Left colon (tissue), 2 donors: ENCODE measurements at regions not wholly inside any gene's neighbourhood (a gene's known extent, or its start where the extent isn't known, plus 50 kb on each side); places are given as distances from the start of the nearest gene placed in this dataset.

Experiments used
- ATAC-seq: fragments of 200-7000 bp; cut with Tn5 transposase; one replicate; pipeline ENCODE4 v1.9.1; 2020; ENCODE audit warnings: mild to moderate bottlenecking, moderate library complexity
- DNase-seq, 2 donors: peaks; one replicate each; pipeline ENCODE4 v3.0.0-alpha.2; 2020
- intact Hi-C, 2 donors: fragments of 100-400 bp; cut with DNase I in 1 of 2; cut with micrococcal nuclease in 1 of 2; formaldehyde crosslinking; loops; one replicate each; pipeline versions ENCODE4 v1.11.2 to v1.14.0; 2022; cut with DNase I, micrococcal nuclease
- donor health status: DM: no; HTN: no; CAD: no.
- donor health status: DM: yes; HTN: yes; CAD: no.

DNA sequence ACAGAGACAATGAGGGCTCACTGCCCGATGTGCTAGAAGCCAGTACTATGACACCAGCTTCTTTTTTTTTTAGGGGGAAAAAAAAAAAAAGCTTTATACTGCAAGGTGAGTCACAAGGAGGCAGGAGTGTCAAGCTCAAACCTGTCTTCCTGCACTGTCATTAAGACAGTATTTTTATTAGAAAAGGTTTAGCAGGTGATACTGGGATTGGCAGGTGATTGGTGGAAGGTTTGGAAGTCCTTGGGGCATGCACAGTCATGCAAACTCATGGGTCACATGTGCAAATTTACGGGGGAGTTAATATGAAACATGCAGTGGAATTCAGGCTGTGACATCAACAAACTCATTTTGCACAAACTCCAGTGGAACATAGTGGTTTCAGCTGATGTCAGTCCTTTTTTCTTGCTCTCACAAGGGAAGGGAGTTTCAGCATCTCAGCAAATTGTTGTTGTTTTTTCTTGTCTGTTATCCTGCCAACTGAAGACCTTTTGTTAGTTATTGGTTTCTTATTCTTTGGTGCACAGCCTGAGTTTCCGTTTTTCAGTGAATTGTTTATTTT, 530.6 kb downstream of the ANKRD7 start:
- DNase-seq: no peak
- no peak for ATAC-seq
- intact Hi-C loops: no loop called here

DNA sequence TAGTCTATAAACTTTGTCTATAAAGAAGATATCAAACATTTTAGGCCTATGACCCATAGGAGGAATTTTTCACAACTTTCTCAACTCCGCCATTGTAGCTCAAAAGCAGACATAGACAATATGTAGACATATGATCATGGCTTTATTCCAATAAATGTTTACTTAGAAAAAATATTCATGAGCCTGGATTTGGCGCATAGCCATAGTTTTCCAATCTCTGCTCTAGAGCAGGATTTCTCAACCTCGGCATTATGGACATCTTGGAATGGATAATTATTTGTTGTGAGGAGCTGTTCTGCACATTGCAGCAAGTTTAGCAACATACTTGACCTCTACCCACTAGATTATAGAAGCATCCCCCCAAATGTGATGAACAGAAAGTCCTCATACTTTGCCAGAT, 532.6 kb downstream of the ANKRD7 start:
- intact Hi-C loops: no loop called here
- DNase-seq (no peak), ATAC-seq (no peak)

DNA sequence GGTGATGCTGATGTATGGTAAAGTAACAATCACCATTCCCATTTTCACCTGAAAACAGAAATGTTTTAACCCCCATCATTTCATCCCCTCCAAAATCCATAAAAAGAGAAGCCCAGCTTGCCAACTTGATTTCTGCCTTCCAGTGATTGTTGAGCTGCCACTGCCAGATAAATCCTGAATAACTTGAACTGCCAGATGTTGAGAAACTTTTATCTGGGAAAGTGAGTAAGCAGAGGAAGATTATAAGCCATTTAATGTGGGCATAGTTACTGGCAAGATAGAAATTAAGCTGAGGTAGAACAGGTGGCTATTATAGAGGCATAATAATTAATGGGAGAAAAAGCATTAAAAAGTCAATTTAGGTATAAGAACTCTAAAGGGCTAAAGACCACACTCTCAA, 534.1 kb downstream of the ANKRD7 start:
- intact Hi-C loops: no loop called here
- ATAC-seq: no peak
- DNase-seq: no peak

DNA sequence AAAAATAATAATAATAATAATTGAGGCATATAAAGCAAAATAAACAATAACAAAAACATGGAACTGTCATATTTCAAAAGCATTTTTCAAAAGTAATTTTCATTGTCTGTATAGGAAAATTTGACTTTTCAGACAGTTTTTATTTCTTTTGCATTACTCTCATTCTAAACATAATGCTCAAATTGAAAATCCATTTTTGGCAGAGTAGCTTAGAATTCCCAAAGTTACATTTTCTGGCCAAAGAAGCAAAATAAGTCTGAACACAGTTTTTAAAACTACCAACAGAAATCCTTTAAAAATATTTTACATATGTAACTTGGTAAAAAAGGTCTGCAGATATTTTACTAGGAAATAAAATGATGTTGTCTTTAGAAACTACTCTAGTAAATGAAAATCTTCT, 535.4 kb downstream of the ANKRD7 start:
- intact Hi-C loops: no loop called here
- ATAC-seq (no peak), DNase-seq (no peak)

DNA sequence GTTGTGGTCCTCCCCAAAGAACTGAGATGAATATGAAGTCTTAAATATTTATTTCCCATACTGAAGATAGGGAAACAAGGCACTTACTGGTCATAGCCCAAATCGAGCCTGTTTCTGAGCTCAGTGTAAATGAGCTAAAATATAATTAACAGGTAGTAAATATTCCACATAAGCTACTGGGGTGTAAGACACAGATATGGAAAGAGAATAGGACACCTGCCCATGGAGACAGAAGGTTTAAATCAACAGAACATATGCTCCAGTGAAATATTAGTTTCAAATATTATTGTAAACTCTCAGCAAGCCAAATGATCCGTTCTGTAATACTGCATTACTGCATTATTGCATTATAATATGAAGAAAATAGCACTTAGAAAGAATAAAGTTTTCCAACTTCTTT, 537.9 kb downstream of the ANKRD7 start:
- intact Hi-C loops: no loop called here
- ATAC-seq (no peak), DNase-seq (no peak)

DNA sequence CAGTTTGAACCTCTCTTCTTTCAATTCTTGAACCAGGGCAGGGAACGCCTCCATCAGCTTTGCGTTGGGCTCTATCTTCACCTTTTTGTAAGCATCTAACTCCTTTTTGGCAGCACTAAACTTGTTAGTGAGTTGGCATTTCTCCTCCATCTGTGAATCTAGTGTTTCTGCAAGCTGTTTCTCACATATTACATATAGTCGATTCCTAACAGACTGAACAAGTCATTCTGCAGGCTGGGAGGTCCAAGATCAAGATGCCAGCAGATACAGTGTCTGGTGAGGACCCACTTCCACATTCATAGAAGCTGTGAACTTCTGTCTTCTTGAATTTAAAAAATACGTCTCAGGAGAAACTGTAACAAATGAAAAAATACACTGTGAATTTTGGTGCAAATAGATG, 539.7 kb downstream of the ANKRD7 start:
- DNase-seq (no peak), ATAC-seq (no peak)
- intact Hi-C loops: no loop called here

DNA sequence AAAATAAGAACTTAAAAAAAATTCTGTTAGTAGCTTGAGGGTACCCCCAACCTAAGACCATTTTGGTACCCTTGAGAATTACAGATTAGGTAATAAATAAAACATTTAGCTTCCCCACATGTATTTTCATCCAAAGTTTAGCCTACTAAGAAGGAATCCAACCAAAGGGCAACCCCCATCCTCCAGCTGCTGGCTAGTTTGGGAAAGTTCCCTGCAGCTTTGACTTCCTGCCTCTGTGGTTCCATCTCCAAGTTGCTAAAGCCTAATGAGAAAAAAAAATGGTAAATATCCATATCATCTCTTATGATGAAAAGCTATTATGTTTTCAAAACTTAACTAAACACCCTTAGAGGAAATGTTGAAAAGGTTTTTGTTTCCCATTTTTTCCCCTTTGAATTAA, 547.2 kb downstream of the ANKRD7 start:
- no peak for ATAC-seq
- intact Hi-C loops: no loop called here
- DNase-seq: no peak

DNA sequence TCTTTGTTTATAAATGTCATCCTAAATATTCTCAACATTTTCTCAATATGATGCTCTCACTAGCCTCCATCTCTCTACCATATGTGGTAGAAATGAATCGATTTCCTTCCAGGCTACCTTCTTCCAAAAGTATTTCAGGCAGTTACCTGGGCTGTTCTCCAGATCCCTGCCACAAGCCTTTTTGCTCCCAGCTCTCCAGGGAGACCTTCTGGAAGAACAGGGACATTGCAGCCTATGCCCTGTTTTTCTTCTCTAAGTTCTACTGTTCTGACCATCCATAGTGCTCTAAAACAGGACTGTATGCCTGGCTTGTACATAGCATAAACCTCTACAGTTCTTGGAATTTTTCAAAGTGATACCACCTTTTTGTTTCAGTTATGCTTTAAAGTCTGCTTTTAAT, 552.8 kb downstream of the ANKRD7 start:
- DNase-seq (no peak), ATAC-seq (no peak)
- intact Hi-C loops: no loop called here

DNA sequence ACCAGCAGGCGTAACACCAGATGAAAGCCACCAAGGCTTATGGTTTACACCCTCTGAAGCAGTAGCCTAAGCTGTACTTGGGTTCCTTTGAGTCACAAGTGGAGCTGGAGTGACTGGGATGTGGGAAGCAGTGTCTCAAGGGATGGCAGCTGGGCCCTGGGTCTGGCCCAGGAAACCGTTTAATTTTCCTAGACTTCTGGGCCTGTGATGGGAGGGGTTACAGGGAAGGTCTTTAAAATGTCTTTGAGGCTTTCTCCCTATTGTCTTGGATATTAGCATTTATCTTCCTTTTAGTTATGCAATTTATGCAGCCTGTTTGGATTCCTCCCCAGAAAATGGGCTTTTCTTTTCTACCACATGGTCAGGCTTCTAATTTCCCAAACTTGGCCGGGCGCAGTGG, 568.2 kb downstream of the ANKRD7 start:
- ATAC-seq (no peak), DNase-seq (no peak)
- intact Hi-C loops: no loop called here

DNA sequence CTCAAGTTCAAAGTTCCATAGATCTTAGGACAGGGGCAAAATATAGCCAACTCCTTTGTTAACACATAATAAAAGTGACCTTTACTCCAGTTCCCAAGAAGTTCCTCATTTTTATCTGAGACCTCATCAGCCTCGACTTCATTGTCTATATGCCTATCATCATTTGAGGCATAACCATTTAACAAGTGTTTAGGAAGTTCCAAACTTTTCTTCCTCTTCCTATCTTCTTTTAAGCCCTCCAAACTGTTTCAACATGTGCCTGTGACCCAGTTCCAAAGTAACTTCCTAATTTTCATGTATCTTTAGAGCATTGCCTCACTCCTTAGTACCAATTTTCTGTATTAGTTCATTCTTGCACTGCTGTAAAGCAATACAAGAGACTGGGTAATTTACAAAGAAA, 569.1 kb downstream of the ANKRD7 start:
- intact Hi-C loops: no loop called here
- ATAC-seq: no peak

DNA sequence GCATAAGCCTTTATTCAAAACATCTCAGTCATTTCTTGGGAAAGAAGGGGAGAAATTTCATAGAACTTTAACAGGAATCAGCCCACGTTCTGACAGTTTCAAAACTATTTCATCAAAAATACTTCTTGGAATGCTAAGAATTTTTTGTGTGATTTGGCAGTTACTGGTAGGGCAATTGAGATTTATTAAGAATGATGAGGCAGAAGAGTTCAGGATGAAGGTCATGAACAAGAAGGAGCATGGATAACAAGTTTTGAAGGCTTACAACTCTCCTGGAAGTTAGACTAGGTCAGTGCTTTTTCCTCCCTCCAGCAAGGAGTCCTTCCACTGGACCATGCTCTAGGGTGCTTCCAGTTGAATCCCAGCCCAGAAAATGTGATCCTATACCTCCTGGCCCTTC, 569.9 kb downstream of the ANKRD7 start:
- no peak for ATAC-seq
- no peak for DNase-seq
- intact Hi-C loops: no loop called here

More for the DNA sequence above, 569.1 kb downstream of the ANKRD7 start:
- no peak for DNase-seq

DNA sequence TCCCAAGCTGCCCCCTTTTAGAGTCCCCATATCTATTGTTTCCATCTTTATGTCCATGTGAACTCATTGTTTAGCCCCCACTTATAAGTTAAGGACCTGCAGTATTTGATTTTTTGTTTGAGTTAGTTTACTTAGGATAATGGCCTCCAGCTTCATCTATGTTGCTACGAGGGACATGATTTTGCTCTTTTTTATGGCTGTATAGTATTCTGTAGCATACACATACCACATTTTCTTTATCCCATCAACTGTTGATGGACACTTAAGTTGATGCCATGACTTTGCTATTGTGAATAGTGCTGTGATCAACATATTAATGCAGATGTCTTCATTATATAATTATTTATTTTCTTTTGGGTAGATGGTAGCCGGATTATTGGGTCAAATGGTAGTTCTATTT, 576.9 kb downstream of the ANKRD7 start:
- intact Hi-C loops: no loop called here
- ATAC-seq (no peak), DNase-seq (no peak)

DNA sequence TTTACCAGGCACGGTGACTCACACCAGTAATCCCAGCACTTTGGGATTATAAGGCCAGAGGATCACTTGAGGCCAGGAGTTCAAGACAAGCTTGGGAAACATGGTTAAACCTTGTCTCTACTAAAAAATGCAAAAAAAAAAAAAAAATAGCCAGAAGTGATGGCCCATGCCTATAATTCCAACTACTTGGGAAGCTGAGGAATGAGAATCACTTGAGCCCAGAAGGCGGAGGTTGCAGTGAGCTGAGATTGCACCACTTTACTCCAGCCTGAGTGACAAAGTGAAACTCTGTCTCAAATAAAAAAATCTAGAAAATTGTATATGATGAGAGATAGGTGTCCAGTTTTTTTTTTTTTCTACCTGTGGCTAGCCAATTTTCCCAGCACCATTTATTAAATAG, 578.2 kb downstream of the ANKRD7 start:
- ATAC-seq (no peak), DNase-seq (no peak)
- intact Hi-C loops: no loop called here

DNA sequence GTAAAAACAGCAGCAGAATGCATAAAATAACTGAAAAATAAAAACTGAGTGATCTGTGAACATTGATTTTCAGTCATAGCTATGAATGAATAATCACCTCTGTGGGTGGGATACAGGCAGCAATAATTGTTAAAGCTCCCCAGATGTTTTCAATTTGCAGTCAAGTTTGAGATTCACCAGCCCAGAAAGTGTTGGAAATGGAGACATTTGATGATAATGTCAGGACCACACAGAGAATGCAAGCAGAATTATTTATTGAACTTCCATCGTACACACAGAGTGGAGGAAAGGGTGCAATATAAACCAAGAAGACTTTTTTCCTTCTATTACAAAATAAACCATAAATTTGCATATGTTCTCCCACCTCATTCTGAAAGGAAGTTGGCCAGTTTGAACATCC, 601.7 kb downstream of the ANKRD7 start:
- ATAC-seq (no peak), DNase-seq (no peak)
- intact Hi-C loops: no loop called here

DNA sequence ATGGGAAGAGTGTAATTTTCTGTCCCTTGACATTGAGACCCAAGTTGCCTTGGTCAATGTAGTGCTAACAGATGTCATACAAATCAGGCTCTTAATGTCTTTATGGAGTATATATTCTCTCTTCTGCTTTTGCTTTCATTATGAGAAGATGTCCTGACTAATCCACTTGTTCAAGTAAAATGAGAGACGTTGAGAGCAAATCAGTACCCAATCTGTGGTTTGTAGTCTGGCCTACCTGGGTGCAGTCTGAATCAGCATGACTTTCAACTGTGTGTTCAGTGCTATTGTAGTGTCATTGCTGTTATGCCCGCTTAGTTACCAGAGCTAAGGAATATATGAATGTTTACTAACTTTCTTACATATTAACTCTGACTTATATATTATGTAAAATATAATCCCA, 612.4 kb downstream of the ANKRD7 start:
- intact Hi-C loops: no loop called here
- no peak for ATAC-seq
- DNase-seq: no peak

DNA sequence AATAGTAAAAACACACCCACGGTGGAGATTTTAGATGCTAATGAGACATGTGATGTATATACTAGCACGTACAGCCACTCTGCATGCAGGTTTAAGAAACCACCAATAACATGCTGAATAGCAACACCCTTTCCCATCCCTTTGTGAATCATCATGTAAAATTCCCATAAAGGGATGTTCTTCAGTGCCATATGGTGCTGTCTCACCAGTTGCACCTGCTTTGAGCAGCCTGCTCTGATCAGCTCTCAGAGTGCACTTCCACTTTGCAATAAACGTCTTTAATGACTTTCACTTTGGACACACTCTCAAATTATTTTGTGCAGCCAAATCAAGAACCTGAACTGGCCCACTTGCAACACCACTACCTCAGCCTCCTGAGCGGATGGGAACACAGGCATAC, 615.0 kb downstream of the ANKRD7 start:
- DNase-seq: no peak
- ATAC-seq: no peak
- intact Hi-C loops: no loop called here

DNA sequence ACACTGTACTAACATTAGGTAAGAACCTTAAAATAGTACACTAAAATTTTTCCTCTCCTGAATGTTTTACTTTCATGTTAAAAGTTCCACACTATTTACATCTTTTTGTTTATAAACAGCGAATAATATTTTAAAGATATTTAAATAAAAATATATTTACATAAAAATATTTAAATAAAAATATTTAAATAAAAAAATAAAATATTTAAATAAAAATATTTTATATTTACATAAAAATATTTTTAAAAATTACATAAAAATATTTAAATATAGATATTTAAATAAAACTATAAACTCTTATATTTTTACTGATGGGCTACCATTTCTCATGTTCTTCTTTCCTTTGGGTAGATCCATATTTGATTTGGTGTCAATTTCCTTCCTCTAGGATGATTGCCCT, 619.0 kb downstream of the ANKRD7 start:
- intact Hi-C loops: no loop called here
- DNase-seq: no peak
- no peak for ATAC-seq

DNA sequence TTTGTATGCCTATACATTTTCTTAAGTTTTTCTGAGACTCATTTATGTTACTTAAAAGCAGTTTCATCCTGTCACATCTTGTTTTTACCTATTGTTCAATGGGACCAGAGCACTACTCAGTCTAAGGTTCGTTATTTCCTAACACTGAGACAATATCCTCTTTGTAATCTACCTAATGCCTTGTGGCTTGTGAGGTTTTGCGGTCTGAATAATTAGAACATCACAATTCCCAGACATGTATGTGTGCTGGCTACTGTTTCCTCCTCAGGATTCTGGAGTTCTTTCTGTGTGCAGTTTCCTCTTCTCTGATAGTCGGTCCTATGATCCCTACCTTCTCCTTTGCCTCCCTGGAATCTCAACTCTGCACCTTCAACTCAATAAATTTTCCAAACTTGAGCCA, 620.2 kb downstream of the ANKRD7 start:
- DNase-seq: no peak
- intact Hi-C loops: no loop called here
- ATAC-seq: no peak

DNA sequence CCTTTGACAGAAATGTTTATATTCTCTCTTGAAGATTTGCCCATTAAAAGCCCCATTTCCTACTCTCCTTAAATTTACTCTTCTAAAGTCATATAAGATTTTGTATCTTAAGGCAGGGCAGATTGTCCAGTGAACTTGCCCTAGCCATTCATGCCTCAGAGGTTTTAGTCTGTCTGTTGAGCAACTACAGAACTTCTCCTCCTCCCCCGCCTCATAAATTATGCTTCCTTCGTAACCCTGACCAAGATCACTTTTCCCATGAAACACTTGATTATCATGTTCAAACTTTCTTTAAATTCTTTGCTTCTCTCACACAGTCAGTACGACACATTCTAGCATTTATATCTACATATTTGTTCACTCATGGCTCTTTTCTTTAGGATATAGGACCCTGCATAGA, 621.3 kb downstream of the ANKRD7 start:
- no peak for ATAC-seq

DNA sequence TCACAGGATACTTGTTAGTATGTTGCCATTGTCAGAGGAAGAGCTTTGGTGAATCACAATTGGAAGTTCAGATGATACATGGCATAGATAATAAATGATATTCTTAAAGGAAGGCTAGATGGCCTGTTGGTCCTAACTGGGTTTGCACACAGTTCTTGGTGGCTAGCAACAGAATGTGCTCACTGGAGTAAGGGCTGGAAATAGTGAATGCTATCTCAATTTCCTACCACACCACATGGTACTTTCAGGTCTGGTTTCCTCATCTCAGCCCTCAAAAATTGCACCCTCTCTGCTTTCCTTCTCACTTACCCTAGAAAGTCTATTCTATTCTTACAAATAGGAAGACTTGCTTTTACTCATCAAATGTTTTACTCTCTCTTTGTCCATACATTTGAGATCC, 622.5 kb downstream of the ANKRD7 start:
- no peak for DNase-seq
- intact Hi-C loops: no loop called here
- ATAC-seq: no peak

More for the DNA sequence above, 621.3 kb downstream of the ANKRD7 start:
- intact Hi-C loops: no loop called here
- no peak for DNase-seq

DNA sequence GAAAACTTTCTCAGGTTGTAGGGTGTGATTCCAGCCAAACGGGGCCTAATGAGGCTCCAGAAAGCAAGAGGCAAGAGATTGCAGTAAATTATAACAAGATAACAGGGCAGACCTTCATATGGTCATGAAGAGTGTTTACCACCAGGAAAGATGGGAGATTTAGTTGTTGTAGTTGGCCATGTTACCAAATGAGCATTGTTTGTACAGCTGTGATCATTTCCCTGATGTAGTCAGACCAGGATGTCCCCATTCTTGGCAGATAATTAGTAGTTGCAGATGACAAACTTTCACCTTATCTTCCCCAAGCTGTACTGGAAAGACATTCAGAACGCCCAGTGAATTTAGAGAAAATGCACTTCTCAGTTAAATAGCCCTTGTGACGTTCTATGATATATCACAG, 630.8 kb downstream of the ANKRD7 start:
- DNase-seq (no peak), ATAC-seq (no peak)
- intact Hi-C loops: no loop called here

DNA sequence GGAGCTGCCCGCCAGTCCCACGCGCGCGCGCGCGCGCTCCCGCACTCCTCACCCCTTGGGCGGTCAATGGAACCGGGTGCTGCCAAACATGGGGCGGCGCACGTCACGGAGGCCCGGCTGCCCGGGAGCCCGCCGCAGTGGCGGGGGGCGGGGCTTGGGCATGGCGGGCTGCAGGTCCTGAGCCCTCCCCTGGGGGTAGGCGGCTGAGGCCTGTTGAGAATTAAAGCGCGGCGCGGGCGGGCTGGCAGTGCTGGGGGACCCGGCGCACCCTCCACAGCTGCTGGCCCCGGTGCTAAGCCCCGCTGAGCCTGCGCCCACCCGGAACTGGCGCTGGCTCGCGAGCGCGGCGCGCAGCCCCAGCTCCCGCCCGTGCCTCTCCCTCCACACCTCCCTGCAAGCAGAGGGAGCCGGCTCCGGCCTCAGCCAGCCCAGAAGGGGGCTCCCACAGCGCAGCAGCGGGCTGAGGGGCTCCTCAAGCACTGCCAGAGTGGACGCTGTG, 634.2 kb downstream of the ANKRD7 start:
- ATAC-seq (no peak), DNase-seq (no peak)
- intact Hi-C loops: no loop called here
